GM18517 (cell line): ENCODE measurements at regions not wholly inside any gene's neighbourhood (a gene's known extent, or its start where the extent isn't known, plus 50 kb on each side); places are given as distances from the start of the nearest gene placed in this dataset.

Experiments used
- ATAC-seq: cut with Tn5 transposase; IDR thresholded peaks from one replicate; pipeline ENCODE4 v1.9.1; 2021; ENCODE audit warnings: mild to moderate bottlenecking, moderate library complexity; ENCODE audit not compliant: unreplicated experiment

DNA sequence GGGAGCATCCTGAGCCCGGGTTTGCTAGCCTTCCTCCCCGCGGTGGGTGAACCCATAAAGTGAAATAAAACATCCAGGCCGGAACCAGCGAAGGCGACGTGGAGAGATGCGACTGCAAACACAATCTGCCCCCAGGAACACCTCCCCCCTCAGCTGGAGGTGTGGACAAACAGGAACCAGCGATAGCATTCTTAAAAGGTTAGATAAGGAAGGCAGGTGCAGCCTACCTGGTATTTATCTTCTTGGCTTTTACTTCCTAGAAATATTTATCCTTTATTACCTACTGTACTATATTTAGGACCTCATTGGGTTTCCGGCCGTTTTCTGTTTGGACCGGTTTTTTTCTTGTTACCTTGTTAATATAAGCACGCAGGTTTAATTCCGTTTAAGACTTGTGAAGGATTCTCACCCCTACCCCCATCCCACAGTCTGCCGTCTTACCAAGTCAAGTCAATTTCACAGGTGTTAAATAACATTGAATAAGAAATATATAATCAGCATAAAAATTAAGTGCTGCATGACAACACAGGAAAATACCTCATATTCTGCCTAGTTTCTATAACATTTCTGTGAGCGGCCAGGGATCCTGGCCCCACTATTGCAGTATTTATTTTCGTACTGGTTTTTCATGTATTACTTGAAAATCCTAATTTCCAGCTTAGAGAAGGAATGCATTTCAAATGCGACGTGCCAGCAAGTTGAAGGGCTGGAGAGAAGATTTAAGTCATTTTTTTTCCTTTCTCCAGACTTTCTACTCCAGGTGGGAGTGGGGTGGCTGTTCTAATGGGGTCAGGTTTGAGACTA lies 224.0 kb upstream of the ID2 start:
- ATAC-seq, result no peak

DNA sequence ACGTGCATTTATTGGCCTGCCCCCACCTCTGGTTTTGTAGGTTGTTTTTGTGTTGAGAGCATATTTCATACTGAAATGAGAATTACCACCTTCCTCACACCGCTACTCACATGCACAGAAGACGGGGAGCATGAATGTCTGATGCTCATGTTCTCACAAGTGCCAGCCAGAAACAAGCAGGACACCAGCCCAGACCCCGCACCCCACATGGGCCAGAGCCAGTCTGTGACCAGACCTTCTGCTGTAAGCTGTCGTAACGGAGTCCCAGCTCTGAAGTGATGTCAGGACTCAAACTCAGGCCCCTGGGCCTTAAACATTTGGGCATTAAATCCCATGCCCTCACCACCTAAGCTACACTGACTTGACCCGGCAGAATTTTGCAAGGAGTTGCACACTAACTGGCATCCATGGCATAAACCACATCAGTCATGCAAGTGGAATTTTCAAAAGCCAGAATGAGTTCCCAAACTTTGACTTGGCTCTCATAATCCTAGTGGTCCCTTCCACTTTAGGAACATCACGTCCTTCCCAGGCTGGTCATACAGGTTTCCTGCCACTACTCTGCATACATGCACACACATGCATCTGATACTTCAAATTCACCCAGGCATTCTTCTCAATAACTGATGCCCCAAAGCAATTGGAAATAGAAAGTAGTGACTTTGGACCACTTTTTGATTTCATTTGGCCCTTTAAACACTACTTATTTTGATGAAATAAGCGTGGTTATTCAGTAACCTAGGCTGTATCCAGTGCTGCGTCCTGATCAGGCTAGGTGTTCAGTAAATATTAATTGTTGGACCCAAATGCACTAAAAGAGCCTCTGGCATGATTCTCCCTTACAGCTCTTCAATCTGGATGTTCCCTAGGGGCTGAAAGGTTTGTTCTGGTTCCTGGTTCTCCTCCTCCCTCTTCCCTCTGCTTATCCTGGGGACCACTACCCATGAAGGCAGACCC lies 223.1 kb upstream of the ID2 start:
- no peak for ATAC-seq

DNA sequence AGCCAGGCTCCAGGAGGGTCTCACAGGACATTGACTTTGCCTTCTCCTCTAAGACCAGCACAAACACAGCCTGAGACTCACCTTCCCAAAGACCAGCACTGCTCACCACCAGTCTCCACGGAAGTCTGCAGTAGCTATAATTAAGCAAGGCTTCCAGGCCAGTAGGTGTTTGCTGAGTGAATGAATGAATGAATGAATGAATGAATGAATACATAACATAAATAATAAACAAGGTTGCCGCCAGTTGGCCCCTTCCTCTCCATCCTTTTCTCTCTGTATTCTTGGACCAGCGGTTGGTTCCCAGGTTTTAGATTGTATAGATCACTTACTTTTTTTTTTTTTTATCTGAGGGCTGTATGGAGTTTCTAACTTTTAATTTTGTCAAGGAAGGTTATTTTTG lies 222.4 kb upstream of the ID2 start:
- no peak for ATAC-seq

- no peak for ATAC-seq
Measured at GRCh38 chr2:8461341-8461740, 220.5 kb upstream of the ID2 start.

DNA sequence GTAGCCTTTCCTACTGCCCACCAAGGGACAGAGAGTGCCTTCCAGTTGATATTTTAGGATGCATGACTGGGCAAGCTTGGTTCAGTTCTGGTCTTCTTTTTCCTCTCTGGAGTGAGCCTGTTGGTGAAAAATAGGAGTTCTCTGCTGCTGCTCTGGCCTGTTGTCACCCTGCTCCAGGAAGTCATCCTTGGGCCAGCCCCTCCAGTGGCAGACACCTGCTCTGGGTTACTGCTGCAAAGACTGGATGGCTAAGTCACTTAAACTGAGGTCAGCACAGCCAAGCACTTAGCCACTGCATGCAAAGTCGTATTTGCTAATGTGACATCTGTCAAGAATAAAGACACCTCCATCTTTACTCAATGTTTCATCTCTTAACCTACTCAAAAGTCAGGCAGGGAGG lies 219.6 kb upstream of the ID2 start:
- no peak for ATAC-seq

GRCh38 chr2:8462899-8463648 lies 218.8 kb upstream of the ID2 start:
- ATAC-seq, result no peak

DNA sequence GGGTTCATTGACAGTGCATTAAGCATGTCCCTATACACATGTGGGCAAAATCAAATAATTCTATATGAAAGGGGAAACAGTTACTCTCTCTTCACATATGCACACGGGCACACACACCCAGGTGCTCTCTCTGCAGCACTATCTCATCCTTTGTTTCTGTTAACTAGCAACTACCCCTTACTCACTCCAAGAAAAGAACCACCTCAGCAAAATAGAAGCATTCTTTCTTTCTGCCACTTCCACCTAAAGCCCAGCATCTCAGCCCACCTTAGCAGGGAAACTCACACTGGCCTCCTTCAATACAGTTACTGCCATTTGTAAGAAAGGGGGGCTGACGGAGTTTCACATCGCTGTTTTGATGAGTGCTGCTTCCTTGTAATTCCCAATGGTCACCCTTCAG lies 216.3 kb upstream of the ID2 start:
- no peak for ATAC-seq

DNA sequence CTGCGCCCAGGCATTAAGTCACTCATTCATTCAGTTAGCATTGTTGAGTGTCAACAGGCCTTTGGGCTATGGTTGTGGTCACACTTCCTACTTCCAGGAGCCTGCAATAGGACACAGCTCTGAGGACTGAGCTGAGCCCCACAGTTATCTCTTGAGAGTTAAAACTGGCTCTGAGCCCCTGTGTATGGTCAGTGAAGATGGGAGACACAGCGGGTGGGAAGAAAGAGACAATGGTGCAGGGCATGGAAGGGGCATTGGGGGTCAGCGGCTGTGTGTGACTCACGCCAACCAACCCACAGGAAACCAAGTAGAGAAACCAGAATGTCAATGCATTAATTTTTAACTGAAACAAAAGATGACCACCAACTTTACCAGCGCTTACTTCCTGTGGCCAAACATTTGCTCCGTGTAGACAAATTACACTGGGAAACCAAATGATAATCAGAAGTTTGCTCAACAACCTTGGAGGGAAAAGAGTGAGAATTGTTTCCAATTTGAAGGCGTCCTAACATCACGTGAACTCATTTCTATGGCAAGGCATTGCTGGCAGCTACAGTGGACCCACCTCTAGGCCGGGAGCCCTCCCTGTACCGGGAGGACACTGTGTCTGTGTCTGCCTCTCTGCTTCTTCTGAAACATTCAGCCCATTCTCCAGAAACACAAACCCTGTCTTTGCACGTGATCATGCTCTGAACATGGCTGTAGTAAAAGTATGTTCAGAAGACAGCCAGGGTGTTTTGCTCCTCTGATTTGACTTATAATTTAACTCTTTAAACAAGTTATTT lies 212.0 kb upstream of the ID2 start:
- ATAC-seq, result no peak

DNA sequence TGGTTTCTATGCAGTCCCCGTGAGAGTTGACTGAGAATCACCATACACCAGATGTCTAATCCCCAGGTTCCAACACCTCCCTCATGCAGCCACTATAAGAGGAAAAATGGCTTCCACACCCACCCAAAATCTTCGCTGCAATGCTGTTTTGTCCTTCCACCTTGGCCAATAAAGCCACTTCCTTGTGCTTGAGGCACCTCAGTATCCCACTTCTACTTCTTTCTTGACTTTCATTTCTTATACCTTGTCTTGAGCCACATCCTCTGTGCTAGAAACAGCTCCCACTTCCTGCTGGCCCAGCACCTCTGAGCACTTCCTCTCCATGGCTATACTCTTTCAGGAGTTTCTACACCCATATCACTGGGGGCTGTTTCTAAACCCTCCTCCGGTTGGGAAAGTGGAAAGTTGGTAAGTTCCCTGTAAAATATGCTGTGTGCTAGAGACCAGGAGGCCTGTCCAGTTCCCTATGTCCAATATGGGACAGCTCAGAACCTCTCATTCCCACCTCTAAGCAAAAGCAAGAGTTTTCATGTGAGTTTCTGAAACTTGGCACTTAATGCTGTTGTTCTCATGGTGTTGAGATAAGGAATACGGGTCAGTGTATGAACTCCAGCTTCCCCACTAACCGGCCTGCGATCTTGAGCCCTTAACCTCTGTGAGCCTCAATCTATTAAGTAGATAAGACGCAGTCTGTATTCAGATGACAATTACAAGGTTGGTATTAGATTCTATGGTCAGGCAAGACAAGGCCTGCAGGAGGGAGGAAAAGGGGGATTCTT lies 209.1 kb upstream of the ID2 start:
- peak; percentile 35 for ATAC-seq

GRCh38 chr2:8475349-8476031 lies 206.4 kb upstream of the ID2 start:
- ATAC-seq, result no peak

- ATAC-seq, result peak; percentile 69
Measured at GRCh38 chr2:8477552-8478470, 204.0 kb upstream of the ID2 start.

GRCh38 chr2:8478471-8478793 lies 203.4 kb upstream of the ID2 start:
- ATAC-seq, result no peak

- ATAC-seq, result no peak
Measured at GRCh38 chr2:8479298-8479697, 202.6 kb upstream of the ID2 start.

GRCh38 chr2:8480915-8481314 lies 200.9 kb upstream of the ID2 start:
- ATAC-seq, result no peak

- peak; percentile 36 for ATAC-seq
Measured at GRCh38 chr2:8481463-8482009, 200.3 kb upstream of the ID2 start.

DNA sequence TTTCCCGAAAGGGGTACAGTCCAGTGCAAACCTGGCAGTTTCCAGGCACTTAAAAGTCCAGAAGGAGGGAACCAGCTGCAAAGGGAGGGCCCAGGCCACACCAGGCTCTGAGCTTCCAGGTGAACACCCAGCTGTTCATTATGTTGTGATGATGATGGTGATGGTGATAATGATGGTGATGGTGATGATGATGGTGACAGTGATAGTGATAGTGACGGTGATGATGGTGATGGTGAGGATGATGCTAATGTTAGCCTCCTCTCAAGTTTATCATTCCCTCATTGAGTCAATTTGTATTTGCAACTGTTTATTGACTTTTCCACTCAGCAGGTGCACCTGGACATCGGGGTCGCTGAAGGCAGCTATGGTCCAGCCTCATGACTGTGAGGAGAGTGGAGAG lies 199.4 kb upstream of the ID2 start:
- no peak for ATAC-seq

DNA sequence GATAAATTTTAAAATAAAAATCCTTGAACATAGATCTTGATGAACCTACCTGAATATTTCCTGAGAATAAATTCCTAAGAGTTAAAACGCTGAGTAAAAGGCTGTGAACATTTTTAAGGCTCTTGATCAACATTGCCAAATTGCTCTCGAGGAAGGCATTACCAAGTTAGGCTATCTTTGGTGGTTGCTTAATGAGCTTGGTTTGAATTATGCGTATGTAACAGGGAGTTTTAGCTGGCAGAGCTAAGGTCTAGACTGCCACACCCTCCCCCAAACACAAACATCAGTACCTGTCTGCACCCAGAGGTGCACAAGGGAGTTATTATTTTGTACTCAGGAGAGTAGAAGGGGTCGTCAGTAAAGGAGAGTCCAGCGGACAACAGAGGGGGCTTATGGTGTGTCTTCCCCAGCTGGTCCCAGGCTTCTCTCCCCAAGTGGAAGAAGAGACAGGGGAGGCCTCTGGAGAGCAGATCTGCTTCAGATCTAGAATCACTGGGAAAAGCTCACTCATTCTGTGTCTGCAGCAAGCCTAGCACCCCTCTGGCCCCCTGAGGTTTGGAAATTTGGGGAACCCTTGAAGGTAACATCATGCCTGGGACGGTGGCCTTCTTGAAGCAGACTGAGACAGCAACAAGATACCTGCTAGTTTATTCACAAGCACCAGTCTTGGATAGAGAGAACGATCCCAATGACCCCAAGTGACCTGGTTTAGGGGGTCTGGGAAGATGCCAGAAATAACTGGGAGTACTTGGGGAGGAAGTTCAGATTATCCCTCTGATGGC lies 197.2 kb upstream of the ID2 start:
- ATAC-seq, result no peak
